H1 (cell line): ENCODE measurements at regions not wholly inside any gene's neighbourhood (a gene's known extent, or its start where the extent isn't known, plus 50 kb on each side); places are given as distances from the start of the nearest gene placed in this dataset.

Source experiments
- CTCF ChIP-seq, 3 experiments: IDR thresholded peaks; 1 replicate in 2 of 3; 2 replicates in 1 of 3; pipeline versions ENCODE4 v1.5.1 to v1.6.1; 2011; ENCODE audit warnings: low read length in 3 of 3, mild to moderate bottlenecking in 3 of 3, inconsistent platforms in 2 of 3, low read depth in 1 of 3, moderate library complexity in 1 of 3; ENCODE audit not compliant: insufficient read depth in 1 of 3; ENCODE audit errors: control extremely low read depth in 1 of 3
- TAF1 ChIP-seq: IDR thresholded peaks from 2 replicates; pipeline ENCODE4 v1.6.1; 2011; ENCODE audit warnings: mild to moderate bottlenecking, low read depth, low read length

GRCh38 chr11:123378096-123378495, 52.0 kb upstream of the GRAMD1B start (continued):
- TF ChIP-seq CTCF (IDR thresholded peaks at IDR 0.05; ENCODE audit: control extremely low read depth in 1 of 3, insufficient read depth in 1 of 3, low read depth in 1 of 3, low read length in 3 of 3): no peak
- no peak for TF ChIP-seq TAF1
